Peyer's patch (tissue), 4 donors: ENCODE measurements at regions not wholly inside any gene's neighbourhood (a gene's known extent, or its start where the extent isn't known, plus 50 kb on each side); places are given as distances from the start of the nearest gene placed in this dataset.

ENCODE experiments used
- DNase-seq, 3 donors: peaks; one replicate each; pipeline ENCODE4 v3.0.0-alpha.2; 2017 to 2019
- H3K27ac ChIP-seq, 4 donors: fragments of 200-600 bp; sonication (generic); one replicate each; pipeline ENCODE4 v1.5.1; 2016 to 2019
- H3K27me3 ChIP-seq, 2 donors: fragments of 200-600 bp; sonication (generic); one replicate each; pipeline ENCODE4 v1.5.1; 2019
- H3K36me3 ChIP-seq, 3 donors: fragments of 200-600 bp; sonication (generic); one replicate each; pipeline ENCODE4 v1.5.1; 2016 to 2019
- H3K4me1 ChIP-seq, 4 donors: fragments of 200-600 bp; sonication (generic); one replicate each; pipeline ENCODE4 v1.5.1; 2016 to 2019
- H3K4me3 ChIP-seq, 4 donors: fragments of 200-600 bp; sonication (generic); 1 replicate in 3 of 4; 2 replicates in 1 of 4; pipeline ENCODE4 v1.5.1; 2016 to 2019; ENCODE audit warnings: mild to moderate bottlenecking in 1 of 4
- H3K9me3 ChIP-seq, 4 donors: fragments of 200-600 bp; sonication (generic); one replicate each; pipeline ENCODE4 v1.5.1; 2016 to 2019; ENCODE audit warnings: mild to moderate bottlenecking in 1 of 4
- POLR2A ChIP-seq, 2 donors: fragments of 450-650 bp; IDR thresholded peaks; one replicate each; pipeline ENCODE4 v1.5.1; 2017; ENCODE audit warnings: antibody characterized with exemption in 2 of 2, mild to moderate bottlenecking in 2 of 2, moderate library complexity in 2 of 2
- TF ChIP-seq, protein P1 (sequence below), 6 experiments: fragments of 450-650 bp in 4 of 6; fragments of 200-600 bp in 2 of 6; sonication (generic) in 1 of 6; IDR thresholded peaks; one replicate each; pipeline ENCODE4 v1.5.1; 2017 to 2019; ENCODE audit warnings: antibody characterized with exemption in 6 of 6, mild to moderate bottlenecking in 3 of 6, moderate library complexity in 1 of 6

GRCh38 chr5:109951348-109951747 is 261.6 kb downstream of the MAN2A1 start:
- H3K27me3 ChIP-seq, result no peaks in the 10 kb centered on the region
- H3K4me1 ChIP-seq, result no peaks in the 10 kb centered on the region
- no peak overlapping the region for H3K27ac ChIP-seq
- no peak overlapping the region for H3K4me3 ChIP-seq
- no peaks in the 10 kb centered on the region for H3K36me3 ChIP-seq
- no peaks in the 10 kb centered on the region for H3K9me3 ChIP-seq
- no peak for DNase-seq
- TF ChIP-seq POLR2A (IDR thresholded peaks at IDR 0.05), result no peak
- TF ChIP-seq, protein P1, sequence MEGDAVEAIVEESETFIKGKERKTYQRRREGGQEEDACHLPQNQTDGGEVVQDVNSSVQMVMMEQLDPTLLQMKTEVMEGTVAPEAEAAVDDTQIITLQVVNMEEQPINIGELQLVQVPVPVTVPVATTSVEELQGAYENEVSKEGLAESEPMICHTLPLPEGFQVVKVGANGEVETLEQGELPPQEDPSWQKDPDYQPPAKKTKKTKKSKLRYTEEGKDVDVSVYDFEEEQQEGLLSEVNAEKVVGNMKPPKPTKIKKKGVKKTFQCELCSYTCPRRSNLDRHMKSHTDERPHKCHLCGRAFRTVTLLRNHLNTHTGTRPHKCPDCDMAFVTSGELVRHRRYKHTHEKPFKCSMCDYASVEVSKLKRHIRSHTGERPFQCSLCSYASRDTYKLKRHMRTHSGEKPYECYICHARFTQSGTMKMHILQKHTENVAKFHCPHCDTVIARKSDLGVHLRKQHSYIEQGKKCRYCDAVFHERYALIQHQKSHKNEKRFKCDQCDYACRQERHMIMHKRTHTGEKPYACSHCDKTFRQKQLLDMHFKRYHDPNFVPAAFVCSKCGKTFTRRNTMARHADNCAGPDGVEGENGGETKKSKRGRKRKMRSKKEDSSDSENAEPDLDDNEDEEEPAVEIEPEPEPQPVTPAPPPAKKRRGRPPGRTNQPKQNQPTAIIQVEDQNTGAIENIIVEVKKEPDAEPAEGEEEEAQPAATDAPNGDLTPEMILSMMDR (IDR thresholded peaks at IDR 0.05), result no peak

GRCh38 chr5:109951758-109952157 is 262.0 kb downstream of the MAN2A1 start:
- Histone ChIP-seq H3K4me3 (no peak overlapping the region), H3K9me3 (no peaks in the 10 kb centered on the region), H3K4me1 (no peaks in the 10 kb centered on the region), H3K36me3 (no peaks in the 10 kb centered on the region), H3K27ac (no peak overlapping the region), H3K27me3 (no peaks in the 10 kb centered on the region)
- DNase-seq, result no peak
- TF ChIP-seq POLR2A (IDR thresholded peaks at IDR 0.05), result no peak
- TF ChIP-seq, protein P1 (IDR thresholded peaks at IDR 0.05), result no peak

DNA sequence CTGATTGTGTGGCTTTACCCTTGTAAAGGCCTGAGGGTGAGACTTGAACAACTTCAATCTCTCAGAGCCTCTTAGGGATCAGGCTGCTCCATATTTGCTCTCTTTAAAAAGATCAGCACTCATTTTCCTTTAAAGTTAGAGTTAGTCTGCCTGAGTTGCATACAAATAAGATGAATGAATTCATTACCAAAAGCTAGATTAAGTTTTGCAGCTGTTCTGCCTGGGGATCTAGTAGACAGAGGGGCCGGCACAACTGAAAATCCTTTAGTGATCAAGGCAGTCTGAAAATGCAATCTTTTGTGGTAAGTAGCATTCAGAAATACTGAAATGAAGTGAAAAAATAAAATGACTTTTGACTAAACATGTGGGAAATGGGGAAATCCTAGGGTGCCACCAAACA is 264.0 kb downstream of the MAN2A1 start:
- Histone ChIP-seq H3K36me3 (no peaks in the 10 kb centered on the region), H3K27ac (no peak overlapping the region), H3K27me3 (no peaks in the 10 kb centered on the region), H3K4me3 (no peak overlapping the region), H3K9me3 (no peaks in the 10 kb centered on the region), H3K4me1 (no peaks in the 10 kb centered on the region)
- no peak for TF ChIP-seq POLR2A (IDR thresholded peaks at IDR 0.05)
- TF ChIP-seq, protein P1 (IDR thresholded peaks at IDR 0.05), result no peak
- DNase-seq, result no peak

GRCh38 chr5:109956884-109957283 is 267.2 kb downstream of the MAN2A1 start:
- Histone ChIP-seq H3K36me3 (no peaks in the 10 kb centered on the region), H3K4me1 (no peaks in the 10 kb centered on the region), H3K27me3 (no peaks in the 10 kb centered on the region), H3K4me3 (no peak overlapping the region), H3K9me3 (no peaks in the 10 kb centered on the region), H3K27ac (no peak overlapping the region)
- TF ChIP-seq, protein P1 (IDR thresholded peaks at IDR 0.05), result no peak
- no peak for TF ChIP-seq POLR2A (IDR thresholded peaks at IDR 0.05)
- DNase-seq, result no peak

DNA sequence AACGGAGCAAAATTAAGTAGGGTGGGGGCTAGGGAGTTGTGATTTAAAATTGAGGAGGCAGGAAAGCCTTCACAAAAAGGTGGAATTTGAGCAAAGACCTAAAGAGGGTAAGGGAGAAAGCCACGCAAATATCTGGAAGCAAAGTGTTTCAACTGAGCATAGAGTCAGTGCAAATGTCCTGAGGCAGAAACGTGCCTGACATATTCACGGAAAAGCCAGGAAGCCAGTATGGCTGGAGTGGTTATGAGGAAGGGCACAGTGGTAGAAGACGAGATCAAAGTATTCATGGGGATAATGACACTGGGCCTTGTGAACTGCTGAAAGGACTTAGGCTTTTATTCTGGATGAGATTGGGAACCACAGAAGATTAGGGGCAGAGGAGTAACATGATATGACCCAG is 268.4 kb downstream of the MAN2A1 start:
- TF ChIP-seq, protein P1 (IDR thresholded peaks at IDR 0.05), result no peak
- no peak for TF ChIP-seq POLR2A (IDR thresholded peaks at IDR 0.05)
- Histone ChIP-seq H3K9me3 (no peaks in the 10 kb centered on the region), H3K4me3 (no peak overlapping the region), H3K4me1 (no peaks in the 10 kb centered on the region), H3K27ac (no peak overlapping the region), H3K27me3 (no peaks in the 10 kb centered on the region), H3K36me3 (no peaks in the 10 kb centered on the region)
- no peak for DNase-seq

DNA sequence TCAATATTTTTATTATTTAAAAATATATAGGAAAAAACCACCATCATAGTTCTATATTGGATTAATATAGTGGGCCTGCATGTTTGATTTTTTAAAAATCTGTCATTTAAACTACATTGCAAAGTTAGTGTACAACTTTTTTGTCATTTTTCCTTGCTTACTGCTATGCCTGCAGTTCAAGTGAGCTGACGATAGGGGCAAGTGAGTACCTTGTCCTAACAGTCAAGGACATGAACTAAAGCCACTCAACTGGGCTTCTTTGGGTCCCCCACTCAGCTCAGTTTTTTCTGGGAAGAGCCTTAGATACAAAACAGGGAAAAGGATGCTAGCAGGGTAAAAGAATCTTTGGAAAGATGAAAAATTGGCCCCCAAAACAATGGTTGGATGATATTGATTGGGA is 269.9 kb downstream of the MAN2A1 start:
- no peaks in the 10 kb centered on the region for H3K27me3 ChIP-seq
- no peaks in the 10 kb centered on the region for H3K9me3 ChIP-seq
- no peak overlapping the region for H3K4me3 ChIP-seq
- no peaks in the 10 kb centered on the region for H3K4me1 ChIP-seq
- TF ChIP-seq, protein P1 (IDR thresholded peaks at IDR 0.05), result no peak
- no peak for TF ChIP-seq POLR2A (IDR thresholded peaks at IDR 0.05)
- no peak for DNase-seq
- no peak overlapping the region for H3K27ac ChIP-seq
- H3K36me3 ChIP-seq, result no peaks in the 10 kb centered on the region
